ENCODE measurements at regions not wholly inside any gene's neighbourhood (a gene's known extent, or its start where the extent isn't known, plus 50 kb on each side); places are given as distances from the start of the nearest gene placed in this dataset.

DNA sequence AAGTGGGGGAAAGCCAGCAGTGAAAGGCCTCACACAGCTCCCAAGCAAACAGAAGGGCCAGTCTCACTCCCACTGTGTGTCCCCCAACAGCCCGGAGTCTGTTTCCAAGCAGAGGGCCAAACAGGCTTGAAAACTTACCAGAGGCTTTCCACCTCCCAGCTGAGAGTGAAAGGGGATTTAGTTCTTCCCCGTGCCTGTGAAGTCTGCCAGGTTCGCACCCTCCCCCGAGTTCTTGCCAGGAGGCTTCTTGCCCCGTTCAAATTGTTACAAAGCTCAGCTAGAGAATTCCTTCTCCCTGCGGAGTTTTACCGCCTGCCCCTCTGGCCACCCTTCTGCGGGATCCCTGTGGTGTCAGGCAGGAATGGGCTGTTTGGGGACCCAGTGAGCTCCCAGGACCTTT, 68.0 kb upstream of the WNT7A start:
- TF ChIP-seq POLR2A (IDR thresholded peaks at IDR 0.05; ENCODE audit: low read depth, low read length) (no peak), EZH2 (IDR thresholded peaks at IDR 0.05; ENCODE audit: borderline replicate concordance, low read depth, low read length, severe bottlenecking) (no peak)
- TF ChIP-seq, protein P1, sequence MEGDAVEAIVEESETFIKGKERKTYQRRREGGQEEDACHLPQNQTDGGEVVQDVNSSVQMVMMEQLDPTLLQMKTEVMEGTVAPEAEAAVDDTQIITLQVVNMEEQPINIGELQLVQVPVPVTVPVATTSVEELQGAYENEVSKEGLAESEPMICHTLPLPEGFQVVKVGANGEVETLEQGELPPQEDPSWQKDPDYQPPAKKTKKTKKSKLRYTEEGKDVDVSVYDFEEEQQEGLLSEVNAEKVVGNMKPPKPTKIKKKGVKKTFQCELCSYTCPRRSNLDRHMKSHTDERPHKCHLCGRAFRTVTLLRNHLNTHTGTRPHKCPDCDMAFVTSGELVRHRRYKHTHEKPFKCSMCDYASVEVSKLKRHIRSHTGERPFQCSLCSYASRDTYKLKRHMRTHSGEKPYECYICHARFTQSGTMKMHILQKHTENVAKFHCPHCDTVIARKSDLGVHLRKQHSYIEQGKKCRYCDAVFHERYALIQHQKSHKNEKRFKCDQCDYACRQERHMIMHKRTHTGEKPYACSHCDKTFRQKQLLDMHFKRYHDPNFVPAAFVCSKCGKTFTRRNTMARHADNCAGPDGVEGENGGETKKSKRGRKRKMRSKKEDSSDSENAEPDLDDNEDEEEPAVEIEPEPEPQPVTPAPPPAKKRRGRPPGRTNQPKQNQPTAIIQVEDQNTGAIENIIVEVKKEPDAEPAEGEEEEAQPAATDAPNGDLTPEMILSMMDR (IDR thresholded peaks at IDR 0.05; ENCODE audit: extremely low read depth in 1 of 2, insufficient read depth in 1 of 2, low read depth in 1 of 2, low read length in 2 of 2) = no peak

Measured in endothelial cell of umbilical vein (primary cell).